ENCODE measurements at regions not wholly inside any gene's neighbourhood (a gene's known extent, or its start where the extent isn't known, plus 50 kb on each side); places are given as distances from the start of the nearest gene placed in this dataset.

- Histone ChIP-seq H3K27me3 (ENCODE audit: control insufficient read depth in 4 of 4, insufficient read depth in 4 of 4, low read length in 3 of 4) (peaks cover 0 to 3% (median 0%) of the 10 kb centered on the region in 4 donors), H3K36me3 (ENCODE audit: control insufficient read depth in 4 of 4, insufficient read depth in 3 of 4, low read depth in 1 of 4, low read length in 3 of 4) (no peaks in the 10 kb centered on the region), H3K9me3 (ENCODE audit: control insufficient read depth in 4 of 4, low read length in 3 of 4) (peaks cover 0 to 9% (median 0%) of the 10 kb centered on the region in 4 donors), H3K4me1 (ENCODE audit: control insufficient read depth in 4 of 4, insufficient read depth in 4 of 4, low read length in 3 of 4) (no peaks in the 10 kb centered on the region), H3K4me3 (ENCODE audit: low read depth in 1 of 3, low read length in 3 of 3) (no peak overlapping the region), H3K27ac (ENCODE audit: low read depth in 1 of 2, low read length in 2 of 2) (no peak overlapping the region), H3K9ac (ENCODE audit: low read depth in 1 of 2, low read length in 2 of 2) (no peak overlapping the region)
- DNase-seq (ENCODE audit: low spot score), result no peak
- TF ChIP-seq SP1 (IDR thresholded peaks at IDR 0.05) (no peak), NR2F2 (IDR thresholded peaks at IDR 0.05) (no peak), YY1 (IDR thresholded peaks at IDR 0.05) (no peak), REST (IDR thresholded peaks at IDR 0.05) (no peak), EGR1 (IDR thresholded peaks at IDR 0.05; ENCODE audit: low read depth in 2 of 2) (no peak), HNF4G (IDR thresholded peaks at IDR 0.05) (no peak), JUND (IDR thresholded peaks at IDR 0.05) (no peak), CTCF (IDR thresholded peaks at IDR 0.05; ENCODE audit: low read depth, low read length, missing input control) (no peak), TAF1 (conservative IDR thresholded peaks at IDR 0.05) (no peak), RAD21 (IDR thresholded peaks at IDR 0.05) (no peak), ZBTB33 (IDR thresholded peaks at IDR 0.05) (no peak), ATF3 (IDR thresholded peaks at IDR 0.05) (no peak), MAX (IDR thresholded peaks at IDR 0.05) (no peak)
- 38% methylated on average over 2 of the region's 2 CpGs for WGBS
Measured at GRCh38 chrX:5549512-5549911, 679.2 kb downstream of the NLGN4X start.

GRCh38 chrX:5537098-5537497 lies 691.6 kb downstream of the NLGN4X start:
- H3K36me3 ChIP-seq (ENCODE audit: control insufficient read depth in 4 of 4, insufficient read depth in 3 of 4, low read depth in 1 of 4, low read length in 3 of 4), result no peaks in the 10 kb centered on the region
- no peak overlapping the region for H3K9ac ChIP-seq (ENCODE audit: low read depth in 1 of 2, low read length in 2 of 2)
- DNase-seq (ENCODE audit: low spot score), result no peak
- no peak overlapping the region for H3K4me3 ChIP-seq (ENCODE audit: low read depth in 1 of 3, low read length in 3 of 3)
- 76% methylated on average over 6 of the region's 6 CpGs for WGBS
- no peaks in the 10 kb centered on the region for H3K9me3 ChIP-seq (ENCODE audit: control insufficient read depth in 4 of 4, low read length in 3 of 4)
- H3K4me1 ChIP-seq (ENCODE audit: control insufficient read depth in 4 of 4, insufficient read depth in 4 of 4, low read length in 3 of 4), result no peaks in the 10 kb centered on the region
- no peak overlapping the region for H3K27ac ChIP-seq (ENCODE audit: low read depth in 1 of 2, low read length in 2 of 2)
- no peaks in the 10 kb centered on the region for H3K27me3 ChIP-seq (ENCODE audit: control insufficient read depth in 4 of 4, insufficient read depth in 4 of 4, low read length in 3 of 4)
- TF ChIP-seq ATF3 (IDR thresholded peaks at IDR 0.05) (no peak), HNF4A (conservative IDR thresholded peaks at IDR 0.05) (no peak), EGR1 (IDR thresholded peaks at IDR 0.05; ENCODE audit: low read depth in 2 of 2) (no peak), RXRA (IDR thresholded peaks at IDR 0.05) (no peak), FOXA2 (IDR thresholded peaks at IDR 0.05) (no peak), SP1 (IDR thresholded peaks at IDR 0.05) (no peak), MAX (IDR thresholded peaks at IDR 0.05) (no peak), JUND (IDR thresholded peaks at IDR 0.05) (no peak), ZBTB33 (IDR thresholded peaks at IDR 0.05) (no peak), REST (IDR thresholded peaks at IDR 0.05) (no peak), RAD21 (IDR thresholded peaks at IDR 0.05) (no peak), FOXA1 (IDR thresholded peaks at IDR 0.05) (no peak), YY1 (IDR thresholded peaks at IDR 0.05) (no peak), GABPA (IDR thresholded peaks at IDR 0.05 in 1 of 2, conservative IDR thresholded peaks at IDR 0.05 in 1 of 2) (no peak)

Data from liver (tissue), 8 donors.